GM19452 (cell line): ENCODE measurements at regions not wholly inside any gene's neighbourhood (a gene's known extent, or its start where the extent isn't known, plus 50 kb on each side); places are given as distances from the start of the nearest gene placed in this dataset.

ENCODE experiments used
- ATAC-seq: cut with Tn5 transposase; IDR thresholded peaks from one replicate; pipeline ENCODE4 v1.9.1; 2021; ENCODE audit not compliant: unreplicated experiment

DNA sequence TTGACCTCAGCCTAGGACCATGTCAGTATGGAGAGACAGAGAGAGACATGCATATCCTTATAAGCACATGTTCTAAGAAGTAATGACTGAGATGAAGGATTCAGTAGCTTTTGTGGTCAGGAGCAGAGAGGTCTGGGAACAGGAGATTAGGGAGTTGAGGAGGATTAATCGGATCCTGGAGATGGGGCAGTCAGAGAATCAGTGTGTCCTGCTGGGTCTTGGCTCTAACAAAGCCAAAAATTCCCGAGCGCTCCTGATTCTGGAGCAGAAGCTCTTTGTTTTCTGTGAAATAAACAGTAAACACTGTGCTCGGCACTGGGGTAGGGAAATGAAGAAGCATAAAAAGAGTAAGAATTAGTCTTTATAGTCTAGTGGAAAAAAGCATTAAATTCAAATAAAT lies 520.0 kb upstream of the CLINT1 start:
- ATAC-seq, result no peak

DNA sequence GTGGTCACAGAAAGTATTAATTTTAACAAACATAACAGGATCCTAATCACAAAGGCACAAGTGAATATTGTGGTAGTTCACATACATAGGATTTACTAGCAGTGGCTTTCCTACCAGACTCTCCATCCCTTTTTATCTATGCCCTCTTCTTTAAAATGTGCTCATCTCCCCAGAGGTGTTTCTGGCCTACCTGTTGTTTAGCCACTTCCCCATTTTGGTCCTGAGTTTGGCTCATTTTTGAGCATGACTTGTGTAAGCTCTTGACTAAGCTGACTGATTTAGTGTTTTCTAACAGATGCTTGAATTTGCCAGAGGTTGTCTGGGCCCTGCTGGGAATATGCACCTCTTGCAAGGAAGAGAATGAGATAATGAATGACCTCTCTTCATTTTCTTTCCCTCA lies 517.7 kb upstream of the CLINT1 start:
- ATAC-seq, result no peak

DNA sequence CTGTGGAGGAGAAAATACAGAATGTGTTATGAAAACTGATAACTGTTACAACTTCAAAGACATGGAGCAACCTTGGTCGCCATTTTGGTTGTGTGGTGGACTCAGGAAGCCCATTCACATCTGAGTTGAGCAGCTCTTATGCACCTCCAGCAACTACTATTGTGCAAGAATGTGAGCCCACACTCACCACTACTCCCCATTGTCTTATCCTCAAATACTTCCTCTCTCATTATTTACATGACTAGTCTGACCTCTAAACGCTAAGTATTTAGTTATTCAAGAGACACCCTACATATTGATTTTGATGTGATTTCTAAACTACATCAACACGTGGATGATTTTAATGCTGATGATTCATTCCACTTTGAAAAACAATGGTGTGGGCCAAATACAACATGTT lies 516.6 kb upstream of the CLINT1 start:
- no peak for ATAC-seq

DNA sequence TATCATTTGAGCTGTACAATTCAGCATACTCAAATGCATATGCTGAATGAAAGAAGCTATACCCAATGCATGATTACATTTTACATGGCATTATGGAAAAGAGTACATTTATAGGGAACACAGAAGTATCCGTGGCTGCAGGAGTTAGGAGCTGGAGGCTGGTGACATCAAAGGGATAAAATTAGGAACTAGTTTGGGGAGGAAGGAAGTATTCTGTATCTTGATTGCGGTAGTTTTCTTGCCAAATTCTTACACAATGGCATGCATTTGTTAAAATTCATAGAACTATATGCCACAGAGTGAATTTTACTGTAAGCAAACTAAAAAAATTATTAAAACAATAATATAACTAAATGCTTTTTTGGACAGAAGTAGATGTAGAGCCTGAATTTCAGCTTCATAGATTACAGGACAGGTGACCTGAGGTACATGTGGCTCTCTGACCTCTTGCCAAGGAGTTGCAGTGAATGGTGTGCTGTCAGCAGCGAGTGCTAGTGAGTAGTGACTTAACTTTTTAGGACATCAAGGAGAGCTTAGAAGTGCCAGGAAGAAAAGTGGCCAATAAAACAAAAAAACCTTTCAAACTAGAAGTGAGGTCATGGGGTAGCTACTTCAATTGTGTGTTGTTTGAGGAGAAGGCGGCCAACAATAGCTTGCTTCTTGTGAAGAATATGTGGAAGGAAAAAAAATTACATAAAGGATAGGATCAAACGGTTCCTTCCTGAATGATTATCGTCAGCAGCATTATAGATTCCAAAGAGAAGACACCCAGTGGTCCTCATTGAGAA lies 514.9 kb upstream of the CLINT1 start:
- no peak for ATAC-seq

DNA sequence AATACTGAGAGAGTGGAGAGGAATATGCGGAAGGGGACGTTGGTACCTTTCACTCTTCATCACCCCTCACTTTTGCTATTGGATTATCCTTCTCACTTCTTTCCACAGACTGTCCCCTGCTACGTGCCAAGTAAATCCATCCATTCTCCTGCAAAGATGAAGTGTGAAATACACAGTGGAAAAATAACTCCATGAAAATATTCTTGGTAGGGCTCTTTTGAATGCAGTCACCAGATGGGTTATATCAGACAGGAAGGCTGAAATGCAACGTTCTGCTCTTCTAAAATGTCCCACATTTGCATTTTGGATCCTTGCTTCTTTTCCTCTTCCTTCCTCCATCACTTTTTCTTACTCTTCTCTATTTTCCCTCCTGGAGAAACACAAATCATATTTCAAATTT lies 510.3 kb upstream of the CLINT1 start:
- no peak for ATAC-seq

DNA sequence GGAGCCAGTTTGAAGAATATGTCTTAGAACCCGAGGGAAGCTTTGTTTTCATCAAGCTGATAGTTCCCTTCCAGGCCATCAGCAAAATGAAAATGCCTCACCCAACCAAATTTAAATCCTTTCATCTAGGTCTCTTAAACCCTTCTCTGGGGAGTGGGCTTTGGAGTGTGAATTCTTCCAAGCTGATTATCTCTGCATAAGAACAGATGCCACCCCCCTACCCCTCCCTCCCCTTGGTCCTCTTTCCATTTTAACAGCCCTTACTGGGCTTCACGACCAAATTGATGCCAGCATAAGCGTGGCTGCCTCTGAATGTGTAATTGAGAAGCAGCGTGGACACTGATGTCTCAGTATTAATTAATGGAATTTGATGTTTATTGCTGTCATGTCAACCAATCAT lies 509.7 kb upstream of the CLINT1 start:
- no peak for ATAC-seq

DNA sequence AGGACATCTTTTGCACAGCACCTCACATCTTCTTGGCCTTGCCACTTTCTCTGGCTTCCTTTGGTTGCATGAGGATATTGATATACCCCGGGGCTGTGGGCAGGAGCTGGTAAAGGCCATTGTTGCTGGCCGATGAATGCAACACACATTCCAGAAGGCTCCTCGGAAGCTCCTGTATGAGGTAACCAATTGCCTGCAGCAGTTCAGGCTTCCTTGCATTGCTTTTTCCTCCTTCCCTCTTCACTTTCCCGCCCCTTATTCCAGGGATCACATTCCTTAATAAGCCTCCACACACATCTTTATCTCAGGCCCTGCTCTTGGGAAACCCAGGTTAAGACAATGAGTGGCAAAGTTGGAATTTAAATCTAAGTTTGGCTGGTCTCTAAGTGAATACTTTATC lies 505.4 kb upstream of the CLINT1 start:
- ATAC-seq, result no peak

DNA sequence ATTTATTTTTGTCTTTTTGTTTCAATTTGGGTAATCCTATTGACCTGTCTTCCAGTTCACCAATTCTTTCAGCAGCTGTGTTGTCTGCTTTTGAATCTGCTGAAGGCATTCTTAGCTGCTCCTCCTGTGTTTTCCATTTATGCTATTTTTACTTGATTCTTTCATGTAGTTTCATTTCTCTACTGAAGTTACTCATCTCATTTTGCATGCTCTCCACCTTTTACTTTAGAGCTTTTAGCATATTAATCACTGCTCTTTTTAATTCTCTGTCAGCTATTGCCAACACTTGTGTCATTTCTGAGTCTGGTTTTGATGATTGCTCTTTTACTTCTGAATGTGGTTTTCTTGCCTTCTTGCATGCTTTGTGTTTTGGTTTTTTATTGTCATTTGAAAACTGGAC lies 496.0 kb upstream of the CLINT1 start:
- ATAC-seq, result no peak

DNA sequence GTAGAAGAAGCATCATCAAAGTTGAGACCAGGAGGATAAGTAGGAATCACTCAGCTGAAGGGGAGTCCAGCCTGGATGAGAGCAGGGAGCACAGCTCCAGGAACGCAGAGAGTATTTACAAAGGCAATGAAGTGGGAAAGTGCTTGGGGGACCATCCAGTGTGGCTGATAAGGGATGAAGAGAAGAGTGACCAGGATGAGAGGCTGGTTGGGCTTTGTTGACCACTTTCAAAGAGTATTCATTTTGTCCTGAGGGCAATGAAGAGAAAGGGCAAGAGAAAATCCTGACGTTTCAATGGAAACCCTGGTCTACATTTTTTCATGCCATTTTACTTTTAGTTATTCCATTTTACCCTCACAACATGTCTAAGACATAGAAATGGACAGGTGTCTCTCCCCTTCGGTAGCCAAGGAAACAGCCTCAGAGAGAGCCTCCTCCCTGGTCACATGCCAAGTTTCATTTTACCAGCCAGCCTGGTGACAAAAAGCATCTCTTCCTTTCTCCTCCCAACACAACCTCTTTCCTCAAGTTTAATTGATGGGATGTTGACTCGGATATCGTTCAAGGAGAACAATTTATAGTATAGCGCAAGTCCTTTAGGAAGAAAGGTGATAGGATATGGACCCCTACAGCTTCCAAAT lies 492.7 kb upstream of the CLINT1 start:
- no peak for ATAC-seq

DNA sequence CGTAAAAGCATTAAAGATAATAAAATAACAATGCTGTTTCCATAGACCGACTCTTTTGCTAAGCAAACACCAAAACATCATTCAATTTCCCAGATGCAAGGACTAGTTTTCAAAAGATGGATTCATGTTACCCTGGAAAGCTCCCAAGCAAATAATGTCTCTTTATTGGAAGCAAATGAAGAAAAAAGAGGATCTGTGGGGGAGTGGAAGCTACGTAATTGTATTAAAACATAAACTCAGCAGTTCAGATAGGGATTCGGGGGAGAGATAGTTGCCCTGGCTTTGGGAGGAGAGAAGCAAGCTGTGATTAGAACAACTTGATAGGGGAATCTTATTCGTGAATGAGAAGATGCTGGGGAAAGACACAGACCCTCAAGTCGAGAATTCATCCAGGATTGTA lies 491.0 kb upstream of the CLINT1 start:
- no peak for ATAC-seq

DNA sequence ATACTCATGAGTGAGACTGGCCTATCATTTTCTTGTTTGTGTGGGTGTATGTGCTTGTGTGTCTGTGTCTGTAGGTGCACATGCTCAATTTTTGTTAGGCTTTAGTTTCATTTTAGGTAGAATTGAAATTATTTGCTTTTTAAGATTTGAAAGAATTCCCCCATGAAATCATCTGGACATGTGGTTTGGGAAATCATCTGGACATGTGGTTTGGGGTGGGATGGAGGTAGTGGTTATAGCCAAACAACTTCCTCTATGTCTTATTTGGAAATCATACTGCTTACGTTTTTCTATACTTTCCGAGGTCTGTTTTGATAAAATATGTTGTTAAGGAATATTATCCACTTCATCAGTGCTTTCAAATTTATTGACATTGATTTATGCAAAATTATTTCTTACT lies 485.4 kb upstream of the CLINT1 start:
- no peak for ATAC-seq

DNA sequence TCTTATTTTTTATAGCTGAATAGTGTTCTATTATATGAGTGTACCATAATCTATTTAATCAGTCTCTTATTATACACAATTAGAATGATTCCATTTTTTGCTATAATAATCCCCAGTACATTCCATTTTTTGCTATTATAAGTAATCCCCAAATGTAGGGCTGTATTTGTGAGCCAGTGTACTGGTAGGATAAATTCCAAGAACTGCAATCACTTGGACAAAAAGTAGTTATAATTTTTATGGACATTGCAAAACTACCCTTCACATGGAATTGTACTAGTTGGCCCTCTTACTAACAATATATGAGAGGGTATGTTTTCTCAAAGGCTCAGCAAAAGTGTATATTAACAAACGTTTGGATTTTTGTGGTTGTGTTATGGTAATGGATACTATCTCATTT lies 481.7 kb upstream of the CLINT1 start:
- ATAC-seq, result no peak

DNA sequence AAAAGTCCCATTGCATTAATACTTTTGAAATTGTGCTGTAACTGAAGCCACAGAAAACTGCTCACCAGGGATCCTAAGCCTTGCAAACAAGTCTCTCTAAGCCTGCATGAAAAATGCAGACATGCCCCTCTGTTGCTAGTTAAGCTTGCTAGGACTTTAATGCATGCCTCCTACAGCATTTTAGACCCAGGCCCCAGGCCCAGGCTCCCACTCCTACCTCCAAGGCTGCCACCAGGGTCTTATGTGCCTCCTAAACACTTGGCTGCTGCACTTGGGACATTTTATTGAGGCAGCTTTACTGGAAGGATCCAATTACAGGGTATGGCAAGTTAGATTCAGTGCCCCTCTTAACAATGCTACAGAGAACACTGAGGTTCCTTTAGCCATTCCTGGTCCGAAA lies 467.3 kb upstream of the CLINT1 start:
- ATAC-seq, result no peak

DNA sequence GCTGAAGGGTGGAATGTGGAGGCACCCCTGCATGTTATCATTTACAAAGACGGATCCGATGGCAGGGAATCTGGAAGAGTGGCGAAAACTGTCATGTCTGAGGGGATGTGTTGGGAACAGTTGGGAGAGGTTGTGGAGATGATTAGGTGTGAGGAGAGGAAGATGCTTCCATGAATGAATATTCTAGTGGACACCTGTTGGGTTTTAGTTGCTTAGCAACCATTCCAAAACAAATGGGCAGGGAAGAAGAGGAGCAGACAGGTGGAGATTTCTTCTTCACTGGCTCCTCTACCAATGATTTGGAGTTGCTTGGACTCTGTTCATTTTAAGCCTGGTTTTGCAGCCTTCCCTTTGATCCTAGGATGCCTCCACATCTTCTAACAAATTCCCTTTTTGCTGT lies 465.3 kb upstream of the CLINT1 start:
- ATAC-seq, result no peak

DNA sequence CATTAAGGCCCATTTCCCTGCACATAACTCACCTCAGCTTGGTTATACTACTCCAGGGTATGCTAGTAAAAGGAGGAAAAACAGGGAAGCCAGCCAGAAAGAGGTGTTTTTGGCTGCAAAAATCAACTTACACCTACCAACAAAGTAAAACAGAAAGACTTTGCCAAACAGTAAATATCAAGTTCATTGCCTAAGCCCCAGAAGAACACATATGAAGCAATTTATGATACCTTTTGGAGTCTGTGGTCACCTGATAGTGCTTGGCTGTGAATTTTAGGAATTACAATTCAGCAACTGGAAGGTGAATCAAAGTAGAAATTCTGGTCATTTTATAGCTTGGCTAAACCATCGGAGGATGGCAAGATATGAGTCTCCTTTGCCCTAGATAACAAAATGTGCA lies 463.7 kb upstream of the CLINT1 start:
- ATAC-seq, result no peak

DNA sequence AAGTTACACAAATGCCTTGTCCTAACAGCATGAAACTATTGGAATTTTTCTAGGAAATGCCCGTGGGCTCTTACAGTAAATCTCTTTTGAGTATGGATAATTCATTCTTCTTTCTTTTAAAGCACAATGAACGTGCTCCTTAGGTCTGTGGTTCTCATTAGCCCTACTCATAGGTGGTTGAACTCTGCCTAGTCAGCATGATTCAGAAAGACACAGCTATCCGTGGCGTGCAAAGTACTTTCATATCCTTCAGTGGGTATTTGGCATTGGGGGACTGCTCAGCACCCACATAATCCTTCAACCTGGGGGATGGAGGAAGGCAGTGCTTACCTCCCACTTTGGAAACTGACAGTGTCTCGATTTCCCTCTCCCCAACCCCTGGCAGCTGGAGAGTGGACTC lies 462.0 kb upstream of the CLINT1 start:
- ATAC-seq, result no peak

DNA sequence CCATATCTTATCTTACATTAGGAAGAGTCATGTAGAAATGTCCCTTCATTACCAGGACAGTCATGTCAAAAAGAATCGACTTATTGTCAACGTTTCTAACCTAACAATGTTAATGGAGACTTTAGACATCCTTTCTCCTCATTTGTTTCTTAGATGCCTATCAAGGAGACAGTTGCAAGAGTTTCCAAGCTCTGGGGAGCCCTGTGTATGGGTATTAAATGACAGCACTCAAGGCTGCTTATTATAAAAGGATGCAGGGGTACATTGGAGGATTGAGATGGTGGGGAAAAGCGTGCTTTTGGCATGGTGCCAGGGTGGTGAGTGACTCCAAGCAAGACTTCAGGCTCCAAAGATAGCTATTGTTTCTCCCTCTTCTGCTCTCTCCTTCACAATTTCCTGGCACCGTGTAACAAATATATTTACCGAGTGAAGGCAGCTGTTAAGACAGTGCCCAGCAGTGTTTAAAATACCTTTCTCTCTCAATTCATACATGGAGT lies 461.3 kb upstream of the CLINT1 start:
- ATAC-seq, result no peak

DNA sequence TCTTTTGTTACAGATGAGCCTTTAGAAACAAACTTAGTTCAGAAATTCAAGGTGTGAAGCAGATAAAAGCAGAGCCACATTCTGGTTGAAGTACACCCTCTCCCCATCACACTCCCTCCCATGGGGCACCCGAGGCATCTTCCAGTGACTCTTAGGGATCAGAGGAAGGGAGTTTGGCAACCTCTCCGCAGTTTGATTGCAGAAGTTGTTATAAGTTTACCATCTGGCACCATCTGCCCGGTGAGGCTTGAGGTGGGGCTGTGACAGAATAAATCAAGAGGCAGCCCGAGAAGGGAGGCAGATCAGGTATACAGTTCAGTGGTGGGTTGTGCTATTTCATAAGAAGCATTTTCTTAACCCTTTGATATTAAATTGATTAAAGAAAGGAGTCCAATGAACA lies 458.6 kb upstream of the CLINT1 start:
- no peak for ATAC-seq

DNA sequence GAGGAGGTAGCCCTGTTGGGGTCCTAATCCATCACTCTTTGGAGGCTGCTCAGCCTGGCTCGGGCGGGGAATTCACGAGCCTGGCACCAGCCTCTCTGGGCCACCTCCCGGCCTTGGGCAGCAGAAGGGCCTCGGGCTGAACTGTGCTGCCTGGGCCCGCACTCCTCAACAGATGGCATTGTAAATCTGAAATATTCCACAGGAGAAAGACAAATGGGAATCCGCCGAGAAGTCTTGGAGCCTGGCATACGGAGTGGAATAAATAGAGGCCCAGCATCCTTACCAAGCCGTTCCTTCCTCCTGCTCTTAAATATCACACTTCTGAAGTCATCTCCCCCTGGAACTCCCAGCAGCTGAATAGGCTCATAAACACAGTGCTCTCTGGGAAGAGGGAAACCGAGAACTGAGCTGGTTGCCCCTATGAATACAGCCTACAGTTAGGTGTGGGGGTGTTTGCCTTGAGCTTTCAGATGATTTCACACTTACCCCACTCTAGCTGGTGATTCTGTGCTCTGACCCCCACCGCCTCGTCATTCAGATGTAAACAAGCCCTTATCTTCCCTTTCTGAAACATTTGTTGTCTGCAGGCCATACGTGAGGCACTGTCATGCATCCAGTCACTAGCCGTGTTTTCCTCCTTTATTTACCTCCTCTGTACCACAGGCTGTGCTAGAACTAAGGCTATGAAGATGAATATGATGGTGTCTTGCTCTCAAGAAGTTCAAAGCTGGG lies 455.0 kb upstream of the CLINT1 start:
- ATAC-seq, result no peak

DNA sequence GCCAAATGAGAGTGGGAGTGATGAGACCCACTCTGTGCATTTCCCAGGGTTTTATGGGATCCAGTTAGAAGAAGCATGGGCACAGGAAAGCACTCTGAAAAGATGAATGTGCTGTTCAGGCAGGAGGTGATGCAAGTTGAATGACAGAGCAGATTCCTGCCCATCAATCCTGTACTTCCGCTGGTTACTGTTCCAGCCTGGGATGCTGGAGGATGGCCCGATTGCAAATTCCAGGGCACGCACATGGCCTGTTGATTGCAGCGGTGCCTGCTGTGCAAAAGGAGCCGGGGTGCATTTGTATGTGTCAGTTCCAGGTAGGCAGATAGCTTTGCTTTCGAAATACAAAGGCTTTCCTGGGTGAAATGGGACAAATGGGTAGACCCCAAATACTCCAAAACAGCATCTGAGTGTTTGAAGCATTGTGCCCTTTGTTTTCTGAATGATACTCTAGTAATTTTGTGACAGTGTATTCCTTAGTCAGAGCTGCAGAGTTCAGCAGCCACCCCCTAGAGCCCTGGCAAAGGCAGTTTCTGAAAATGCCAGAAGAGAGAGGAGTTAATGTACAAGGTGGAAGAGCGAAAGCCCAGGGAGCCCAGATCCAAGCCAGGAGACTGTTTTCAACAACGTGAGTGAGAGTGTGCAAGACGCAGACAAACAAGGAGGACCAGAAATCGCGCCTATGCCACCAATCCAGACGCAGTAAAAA lies 454.2 kb upstream of the CLINT1 start:
- no peak for ATAC-seq

DNA sequence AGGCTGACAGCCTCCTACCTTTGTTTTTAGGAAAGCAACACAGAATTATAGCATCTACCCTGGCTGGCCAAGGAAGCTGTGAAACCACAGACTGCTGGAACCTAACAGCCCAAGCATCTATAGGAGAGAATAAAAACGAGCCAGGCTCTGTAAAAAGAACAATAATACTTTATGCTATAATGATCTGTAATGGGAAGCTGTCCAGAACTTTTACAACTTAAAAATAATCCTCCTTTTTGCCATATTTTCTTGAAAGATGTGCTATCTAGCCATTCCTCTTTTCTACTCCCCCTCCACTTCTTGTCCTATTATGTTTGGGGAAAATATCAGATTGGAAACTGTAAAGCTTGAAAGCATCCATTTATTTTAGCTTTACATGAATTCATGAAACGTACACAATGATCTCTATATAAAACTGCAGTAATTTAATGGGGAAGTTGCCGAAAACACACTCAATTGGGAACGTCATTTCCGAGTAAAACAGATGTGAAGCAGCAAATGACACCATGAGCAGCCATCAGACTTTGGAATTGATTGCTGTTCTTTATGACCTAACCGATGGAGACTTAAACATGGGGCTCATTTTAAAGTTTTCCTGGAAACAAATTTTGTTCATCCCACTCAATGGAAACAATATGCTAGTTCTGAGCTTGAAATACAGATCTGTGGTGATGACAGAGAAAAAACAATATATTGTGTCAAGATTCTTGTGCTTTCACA lies 450.3 kb upstream of the CLINT1 start:
- ATAC-seq, result no peak
